ENCODE measurements at regions not wholly inside any gene's neighbourhood (a gene's known extent, or its start where the extent isn't known, plus 50 kb on each side); places are given as distances from the start of the nearest gene placed in this dataset.

DNA sequence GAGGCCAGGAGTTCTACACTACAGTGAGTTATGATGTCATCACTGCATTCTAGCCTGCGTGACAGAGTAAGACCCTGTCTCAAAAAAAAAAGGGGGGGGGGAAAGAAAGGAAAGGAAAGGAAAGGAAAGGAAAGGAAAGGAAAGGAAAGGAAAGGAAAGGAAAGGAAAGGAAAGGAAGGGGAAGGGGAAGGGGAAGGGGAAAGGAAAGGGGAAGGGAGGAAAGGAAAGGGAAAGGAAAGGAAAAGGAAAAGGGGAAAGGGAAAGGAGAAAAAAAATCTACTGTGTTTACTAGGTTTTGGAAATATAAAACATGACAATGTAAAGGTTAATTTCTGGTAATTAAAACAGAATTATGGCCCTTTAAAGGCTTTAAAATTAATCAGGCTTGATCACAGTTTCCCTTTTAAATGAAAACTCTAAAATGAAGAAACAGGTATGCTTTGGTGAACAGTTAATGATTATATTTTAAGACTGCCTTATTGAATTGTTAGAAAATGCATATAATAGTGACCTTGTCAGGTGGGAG lies 131.9 kb upstream of the POU5F2 start:
- no peaks in the 10 kb centered on the region for H3K79me2 ChIP-seq (ENCODE audit: control insufficient read depth, insufficient read depth, low read length)
- no peaks in the 10 kb centered on the region for H4K20me1 ChIP-seq (replicated peaks; ENCODE audit: control insufficient read depth, extremely low read depth, insufficient read depth, low read length)
- H2AFZ ChIP-seq (ENCODE audit: low read depth, low read length) = no peak overlapping the region
- ChIA-PET POLR2A (no interaction called here), CTCF (interaction anchor here (0.8 to 1.8 kb wide), 4 partner anchors 8 to 72 kb away, joined by 4 to 13 read pairs (median 8); no protein-coding TSS in a partner anchor)
- H3K36me3 ChIP-seq (ENCODE audit: control insufficient read depth in 2 of 2, extremely low read depth in 1 of 2, insufficient read depth in 2 of 2, low read length in 2 of 2) = no peaks in the 10 kb centered on the region
- no peaks in the 10 kb centered on the region for H3K9me3 ChIP-seq (replicated peaks; ENCODE audit: control insufficient read depth, insufficient read depth, low read length)
- TF ChIP-seq EZH2 (IDR thresholded peaks at IDR 0.05; ENCODE audit: borderline replicate concordance, low read depth, low read length, severe bottlenecking) (no peak), FOS (IDR thresholded peaks at IDR 0.05; ENCODE audit: borderline replicate concordance, insufficient read depth, low read length) (no peak), POLR2A (IDR thresholded peaks at IDR 0.05; ENCODE audit: low read depth, low read length) (no peak), POLR2AphosphoS5 (IDR thresholded peaks at IDR 0.05; ENCODE audit: insufficient read depth, low read depth, low read length) (no peak), JUN (IDR thresholded peaks at IDR 0.05; ENCODE audit: borderline replicate concordance, insufficient read depth, insufficient read length, low read depth) (no peak), GATA2 (IDR thresholded peaks at IDR 0.05; ENCODE audit: insufficient read depth, insufficient read length, low read depth, low read length) (no peak), MYC (IDR thresholded peaks at IDR 0.05; ENCODE audit: low read depth, low read length) (no peak)
- TF ChIP-seq, protein P1, sequence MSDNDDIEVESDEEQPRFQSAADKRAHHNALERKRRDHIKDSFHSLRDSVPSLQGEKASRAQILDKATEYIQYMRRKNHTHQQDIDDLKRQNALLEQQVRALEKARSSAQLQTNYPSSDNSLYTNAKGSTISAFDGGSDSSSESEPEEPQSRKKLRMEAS (IDR thresholded peaks at IDR 0.05; ENCODE audit: insufficient read depth, insufficient read length) = no peak
- TF ChIP-seq, protein P2, sequence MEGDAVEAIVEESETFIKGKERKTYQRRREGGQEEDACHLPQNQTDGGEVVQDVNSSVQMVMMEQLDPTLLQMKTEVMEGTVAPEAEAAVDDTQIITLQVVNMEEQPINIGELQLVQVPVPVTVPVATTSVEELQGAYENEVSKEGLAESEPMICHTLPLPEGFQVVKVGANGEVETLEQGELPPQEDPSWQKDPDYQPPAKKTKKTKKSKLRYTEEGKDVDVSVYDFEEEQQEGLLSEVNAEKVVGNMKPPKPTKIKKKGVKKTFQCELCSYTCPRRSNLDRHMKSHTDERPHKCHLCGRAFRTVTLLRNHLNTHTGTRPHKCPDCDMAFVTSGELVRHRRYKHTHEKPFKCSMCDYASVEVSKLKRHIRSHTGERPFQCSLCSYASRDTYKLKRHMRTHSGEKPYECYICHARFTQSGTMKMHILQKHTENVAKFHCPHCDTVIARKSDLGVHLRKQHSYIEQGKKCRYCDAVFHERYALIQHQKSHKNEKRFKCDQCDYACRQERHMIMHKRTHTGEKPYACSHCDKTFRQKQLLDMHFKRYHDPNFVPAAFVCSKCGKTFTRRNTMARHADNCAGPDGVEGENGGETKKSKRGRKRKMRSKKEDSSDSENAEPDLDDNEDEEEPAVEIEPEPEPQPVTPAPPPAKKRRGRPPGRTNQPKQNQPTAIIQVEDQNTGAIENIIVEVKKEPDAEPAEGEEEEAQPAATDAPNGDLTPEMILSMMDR (IDR thresholded peaks at IDR 0.05; ENCODE audit: extremely low read depth in 1 of 2, insufficient read depth in 1 of 2, low read depth in 1 of 2, low read length in 2 of 2) = no peak
- BruUV-seq (replicated peaks) = no TSS peak
- intact Hi-C loops (cut with micrococcal nuclease) = no loop called here
- no peaks in the 10 kb centered on the region for H3K27me3 ChIP-seq (ENCODE audit: control insufficient read depth in 2 of 2, insufficient read depth in 2 of 2, low read length in 2 of 2)
- H3K4me1 ChIP-seq (ENCODE audit: control insufficient read depth, extremely low read depth, insufficient read depth, low read length) = peaks cover 9% of the 10 kb centered on the region
- no peak for FAIRE-seq
- no peak overlapping the region for H3K9ac ChIP-seq (replicated peaks; ENCODE audit: extremely low read depth, insufficient read depth, low read length)
- H3K9me1 ChIP-seq (replicated peaks; ENCODE audit: control insufficient read depth, extremely low read depth, insufficient read depth, low read length) = no peaks in the 10 kb centered on the region
- no peak overlapping the region for H3K4me3 ChIP-seq (replicated peaks in 1 of 3; ENCODE audit: insufficient read depth in 1 of 3, low read depth in 1 of 3, low read length in 3 of 3)
- no peak overlapping the region for H3K4me2 ChIP-seq (ENCODE audit: insufficient read depth, low read length)
- no peak for DNase-seq (ENCODE audit: low read depth, low spot score)
- no peak overlapping the region for H3K27ac ChIP-seq (ENCODE audit: insufficient read depth, low read depth, low read length)
- dilution Hi-C loops (cut with MboI; ENCODE audit: extremely low pct_ligation_motif_present, low sequenced_read_pairs) = no loop called here

All from endothelial cell of umbilical vein (primary cell).